Non-pigmented ciliary epithelial cell (primary cell): ENCODE measurements at regions not wholly inside any gene's neighbourhood (a gene's known extent, or its start where the extent isn't known, plus 50 kb on each side); places are given as distances from the start of the nearest gene placed in this dataset.

Experiments used
- DNase-seq: peaks from one replicate; pipeline ENCODE4 v3.0.0-alpha.2; 2010; ENCODE audit warnings: low read depth

DNA sequence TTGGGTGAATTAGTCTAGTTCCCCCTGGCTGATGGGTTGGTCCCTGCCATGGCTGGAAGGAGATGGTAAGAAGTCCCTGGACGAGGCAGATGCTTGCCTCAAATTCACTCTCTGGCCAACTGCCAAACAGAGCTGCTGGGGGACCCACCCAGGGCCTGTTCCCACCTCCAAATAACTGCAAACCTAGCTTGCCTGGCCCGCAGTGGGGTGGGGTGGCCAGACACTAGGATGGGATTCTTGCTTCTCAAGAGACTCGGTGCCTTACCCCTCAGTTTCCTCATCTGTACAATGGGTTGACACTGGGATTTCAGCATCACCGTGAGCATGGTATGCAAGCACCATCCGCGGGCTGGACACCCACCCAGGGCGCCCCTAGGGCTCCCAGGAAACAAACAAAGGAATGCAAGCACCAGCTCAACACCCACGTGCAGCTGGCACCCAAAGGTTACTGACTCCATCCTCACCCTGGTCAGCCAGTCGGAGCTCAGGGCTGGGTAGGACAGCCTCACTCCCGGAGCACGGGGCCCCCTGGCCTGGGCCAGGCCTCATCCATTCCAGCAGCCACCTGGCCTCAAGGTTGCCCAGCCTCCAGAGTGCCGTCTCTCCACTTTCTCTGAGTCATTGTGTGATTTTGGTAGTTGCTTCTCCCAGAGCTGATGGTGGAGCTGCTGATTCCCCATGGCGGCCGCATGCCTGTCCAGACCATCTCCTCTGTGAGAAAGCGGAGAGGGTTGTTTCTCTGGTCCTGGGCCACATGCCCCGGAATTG, 205.2 kb upstream of the RTL1 start:
- no peak for DNase-seq

GRCh38 chr14:101109347-101109638, 205.8 kb upstream of the RTL1 start:
- no peak for DNase-seq

DNA sequence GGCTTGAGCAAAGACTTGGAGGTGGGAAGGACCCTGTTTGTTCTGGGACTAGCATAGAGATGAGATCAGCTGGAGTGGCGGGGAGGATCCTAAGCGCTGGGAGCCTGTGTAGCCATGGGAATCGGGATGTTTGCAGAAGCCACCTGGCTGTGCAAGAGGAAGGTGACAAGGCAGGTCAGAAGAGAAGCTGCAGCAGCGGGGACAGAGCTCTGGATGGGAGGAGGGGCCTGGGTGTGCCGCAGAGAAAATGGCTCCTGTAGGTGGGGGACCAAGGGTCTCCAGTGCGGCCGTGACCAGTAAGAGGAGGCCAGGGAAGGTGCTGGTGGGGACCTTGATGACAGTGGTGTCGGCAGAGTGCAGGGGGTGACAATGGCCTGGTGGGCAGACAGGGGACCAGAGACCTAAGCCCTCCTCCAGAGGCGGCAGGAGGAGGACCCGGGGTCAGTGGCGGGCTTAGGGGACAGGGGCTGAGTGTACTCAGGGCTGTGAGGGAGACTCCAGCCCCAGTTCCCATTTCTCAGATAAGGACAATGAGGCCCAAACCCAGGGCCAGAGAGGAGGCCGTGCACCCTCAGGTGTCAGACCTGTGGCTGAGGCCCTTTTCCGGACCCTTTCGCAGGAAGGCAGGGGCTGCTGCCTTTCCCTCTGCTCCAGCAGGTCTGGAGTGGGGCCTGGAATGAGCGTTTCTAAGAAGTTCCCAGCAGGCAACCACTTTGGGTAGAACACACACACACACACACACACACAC, 206.6 kb upstream of the RTL1 start:
- DNase-seq = no peak

- no peak for DNase-seq
These were observed 207.5 kb upstream of the RTL1 start for GRCh38 chr14:101110729-101111619.

DNA sequence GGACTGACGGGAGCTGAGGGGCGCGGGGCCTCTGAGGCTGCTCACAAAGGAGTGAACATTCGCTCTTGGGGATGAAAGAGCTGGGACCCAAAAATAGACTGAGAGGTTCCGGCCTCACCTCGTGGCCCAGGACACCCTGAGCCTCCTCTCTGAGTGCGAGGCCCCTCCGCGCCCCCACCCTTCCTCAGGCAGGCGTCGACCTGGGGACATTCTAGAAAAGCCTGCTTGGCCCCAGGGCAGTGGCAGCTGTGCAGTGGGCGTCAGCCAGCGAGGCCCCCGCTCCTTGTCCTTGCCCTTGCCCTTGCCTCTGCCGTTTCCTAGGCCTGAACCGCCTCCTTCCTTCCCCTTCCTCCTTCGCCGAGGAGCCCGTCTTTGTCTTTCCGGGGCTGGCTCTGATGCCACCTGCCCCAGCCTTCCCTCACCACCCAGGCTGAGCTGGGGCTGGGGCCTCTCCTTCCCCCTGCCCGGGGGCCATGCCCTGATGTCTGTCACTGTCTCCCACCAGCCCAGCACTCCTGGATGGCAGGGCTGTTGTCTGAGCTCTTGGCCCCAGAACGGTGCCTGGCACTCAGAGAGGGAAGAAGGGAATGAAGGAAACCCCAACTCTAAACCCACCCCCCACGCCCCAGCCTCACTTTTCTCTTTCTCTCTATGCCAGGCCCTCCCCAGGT, 208.2 kb upstream of the RTL1 start:
- DNase-seq = no peak

- DNase-seq = no peak
These were observed 209.0 kb upstream of the RTL1 start for GRCh38 chr14:101112351-101113107.

GRCh38 chr14:101113108-101113612, 209.6 kb upstream of the RTL1 start:
- no peak for DNase-seq

- no peak for DNase-seq
These were observed 210.6 kb upstream of the RTL1 start for GRCh38 chr14:101113835-101114725.

DNA sequence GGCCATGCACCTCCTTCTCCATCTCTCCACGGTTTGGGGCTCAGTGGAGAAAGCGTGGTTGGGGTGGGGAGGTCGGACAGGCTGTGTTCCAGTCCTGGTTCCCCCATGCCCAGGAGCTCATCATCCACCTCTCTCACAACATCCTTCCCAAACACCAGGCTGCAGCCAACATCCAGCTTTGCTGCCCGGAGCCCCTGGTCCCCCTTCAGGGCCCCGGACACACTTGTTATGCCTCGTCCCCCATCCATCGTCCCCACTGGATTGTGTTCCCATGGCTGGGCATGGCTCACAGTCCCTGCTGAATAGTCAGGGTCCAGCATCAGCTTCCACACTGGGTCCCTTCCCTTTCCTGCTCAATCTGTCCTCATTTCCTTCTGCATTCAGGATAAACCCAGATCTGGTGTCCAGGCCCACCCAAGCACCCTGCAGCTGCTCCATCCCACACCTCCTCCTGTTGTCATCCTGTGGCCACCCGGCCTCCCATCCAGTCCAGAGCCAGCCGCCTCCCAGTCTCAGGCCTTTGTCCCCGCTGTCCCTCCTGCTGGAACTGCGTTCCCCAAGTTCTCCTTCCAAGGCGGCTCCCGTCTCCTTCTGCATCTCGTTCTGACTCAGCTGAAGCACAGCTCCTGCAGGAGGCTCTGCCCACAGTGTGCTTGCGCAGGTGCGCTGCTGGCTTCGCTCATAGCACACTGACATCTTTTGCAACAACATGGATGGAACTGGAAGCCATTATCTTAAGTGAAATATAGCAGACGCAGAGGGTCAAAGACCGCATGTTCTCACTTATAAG, 211.4 kb upstream of the RTL1 start:
- DNase-seq = no peak

- DNase-seq = no peak
These were observed 212.1 kb upstream of the RTL1 start for GRCh38 chr14:101115652-101116051.

GRCh38 chr14:101116065-101116464, 212.5 kb upstream of the RTL1 start:
- DNase-seq = no peak

DNA sequence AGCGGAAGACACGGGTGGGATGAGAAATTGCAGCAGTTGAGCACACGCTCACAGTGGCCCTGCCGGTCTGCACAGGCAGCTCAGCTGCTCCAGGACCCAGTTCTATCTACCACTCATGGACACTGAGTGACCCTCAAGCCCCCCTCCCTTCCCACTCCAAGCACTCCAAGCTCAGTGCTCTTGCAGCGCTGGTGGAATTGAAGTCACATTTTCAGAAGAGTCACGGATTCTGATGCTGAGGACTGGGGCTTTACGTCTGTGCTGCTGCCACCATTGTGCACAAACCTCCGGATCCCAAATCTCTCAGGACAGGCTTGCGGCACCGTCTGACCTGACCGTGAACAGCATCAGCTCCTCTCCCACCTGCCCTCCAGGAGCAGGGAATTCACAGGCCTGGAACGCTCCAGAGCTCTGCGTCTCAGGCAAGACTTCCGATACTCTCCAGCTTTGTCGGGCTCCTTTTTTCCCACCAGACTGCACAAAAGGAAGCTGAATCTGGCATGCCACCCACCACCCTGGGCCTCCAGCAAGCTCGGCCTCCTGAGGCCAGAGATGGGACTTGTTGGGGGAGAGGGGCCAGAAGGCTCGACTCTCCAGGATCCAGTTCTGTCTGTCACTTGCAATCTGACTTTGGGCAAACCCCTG, 213.1 kb upstream of the RTL1 start:
- no peak for DNase-seq

GRCh38 chr14:101117543-101117942, 214.0 kb upstream of the RTL1 start:
- DNase-seq = no peak

GRCh38 chr14:101118233-101118632, 214.7 kb upstream of the RTL1 start:
- no peak for DNase-seq

DNA sequence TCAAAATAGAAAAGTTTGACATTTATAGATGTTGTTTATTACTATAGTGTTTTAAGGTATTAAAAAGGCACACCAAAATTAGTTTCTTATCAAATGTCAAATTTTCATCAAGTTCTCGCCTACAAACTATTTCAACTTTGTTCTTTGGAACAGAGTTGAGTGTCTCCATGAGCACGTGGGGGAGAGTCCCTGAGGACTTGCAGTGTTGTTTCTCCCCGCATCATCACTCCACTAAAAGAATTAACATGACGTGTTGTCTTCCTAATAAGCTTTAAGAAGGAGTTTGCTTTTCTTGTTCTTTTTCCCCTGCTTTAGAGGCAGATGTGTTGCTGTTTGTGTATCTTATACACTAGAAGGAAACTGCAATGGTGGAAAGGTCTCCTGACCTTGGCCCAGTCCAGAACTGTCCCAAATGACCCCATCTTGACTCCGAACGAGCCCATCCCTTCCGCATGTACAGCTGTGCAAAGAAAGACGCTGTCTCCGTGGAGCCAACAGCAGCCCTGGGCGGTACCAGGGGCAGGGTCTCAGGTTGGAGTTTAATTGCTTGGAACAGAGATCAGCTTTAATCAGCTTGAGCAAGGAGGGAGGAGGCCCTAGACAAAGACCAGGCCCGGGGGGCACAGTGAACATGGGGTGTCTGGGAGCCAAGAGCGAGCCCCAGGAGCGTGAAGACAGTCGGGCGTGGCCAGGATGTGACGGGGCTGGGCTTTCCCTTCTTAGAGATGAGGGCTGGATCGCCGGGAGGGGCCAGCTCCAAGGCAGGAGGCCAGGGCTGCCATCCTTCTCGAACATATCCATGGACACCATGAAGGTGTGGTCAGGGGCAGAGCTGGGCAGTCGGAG, 215.4 kb upstream of the RTL1 start:
- no peak for DNase-seq

DNA sequence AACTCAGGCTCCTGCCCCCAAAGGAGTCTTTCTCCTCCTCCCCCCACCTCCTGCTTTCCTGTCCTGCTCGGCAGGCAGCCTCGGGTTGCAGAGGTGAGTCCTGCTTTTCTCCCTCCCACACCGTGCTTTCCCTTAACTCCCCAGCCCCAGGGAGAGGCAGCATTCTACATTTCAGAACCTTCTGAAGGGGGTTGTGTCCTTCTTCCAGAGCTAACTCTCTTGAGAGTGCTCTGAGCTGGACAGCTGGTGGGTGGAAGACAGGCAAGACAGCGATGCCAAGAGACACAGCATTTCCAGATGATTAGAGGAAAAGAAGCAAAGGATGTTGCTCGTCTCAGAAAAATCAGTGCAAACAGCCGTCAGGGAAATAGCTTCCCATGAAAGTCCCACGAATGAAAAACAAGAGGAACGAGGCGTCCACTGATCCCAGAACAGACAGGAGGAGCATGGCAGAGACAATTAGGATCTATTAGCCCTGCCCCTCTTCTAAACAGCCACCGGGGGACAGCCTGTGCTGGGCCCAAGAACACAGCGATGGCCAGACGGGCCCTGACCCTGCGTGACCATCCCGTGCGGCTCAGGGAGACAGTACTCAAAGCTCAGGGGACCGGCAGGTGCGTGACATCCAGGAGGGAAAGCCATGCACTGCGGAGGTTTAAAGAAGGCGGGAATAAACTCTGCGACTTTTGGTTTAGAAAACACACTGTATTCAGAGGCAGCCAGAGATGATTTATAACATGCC, 216.5 kb upstream of the RTL1 start:
- no peak for DNase-seq
